Progenitor cell of endocrine pancreas (in vitro differentiated cells): ENCODE measurements at regions not wholly inside any gene's neighbourhood (a gene's known extent, or its start where the extent isn't known, plus 50 kb on each side); places are given as distances from the start of the nearest gene placed in this dataset.
"Not testable (repeated sequence)": the region's sequence is repeated elsewhere in the genome, so short reads cannot be mapped to it uniquely, and the experiment has no call there.

ENCODE experiments used
- DNase-seq: peaks from one replicate; pipeline ENCODE4 v3.0.0; 2021; ENCODE audit warnings: low spot score; ENCODE audit not compliant: unreplicated experiment
- H3K27ac Mint-ChIP-seq: 2 replicates; pipeline ENCODE4 v1.8.0; 2021; ENCODE audit warnings: mild to moderate bottlenecking, moderate library complexity, mixed read lengths
- H3K27me3 Mint-ChIP-seq: 2 replicates; pipeline ENCODE4 v1.8.0; 2021; ENCODE audit warnings: mixed read lengths
- H3K36me3 Mint-ChIP-seq: 2 replicates; pipeline ENCODE4 v1.8.0; 2022; ENCODE audit warnings: mixed read lengths; ENCODE audit not compliant: insufficient read depth
- H3K4me1 Mint-ChIP-seq: 2 replicates; pipeline ENCODE4 v1.8.0; 2021; ENCODE audit warnings: low read depth, mixed read lengths
- H3K4me3 Mint-ChIP-seq: 2 replicates; pipeline ENCODE4 v1.8.0; 2021; ENCODE audit warnings: low read depth, mild to moderate bottlenecking, moderate library complexity, mixed read lengths
- H3K9me3 Mint-ChIP-seq: 2 replicates; pipeline ENCODE4 v1.8.0; 2021; ENCODE audit warnings: low read depth, mixed read lengths
- CTCF ChIP-seq: fragments of 200-600 bp; sonication (generic); IDR thresholded peaks from one replicate; pipeline ENCODE4 v1.5.0; 2021; ENCODE audit warnings: antibody characterized with exemption, mild to moderate bottlenecking; ENCODE audit not compliant: unreplicated experiment

GRCh38 chr1:184840596-184840995 lies 85.9 kb upstream of the EDEM3 start:
- Mint-ChIP-seq H3K4me3 (no peak overlapping the region), H3K27ac (no peak overlapping the region), H3K4me1 (peaks cover 44% of the 10 kb centered on the region), H3K9me3 (peaks cover 3% of the 10 kb centered on the region), H3K27me3 (no peaks in the 10 kb centered on the region), H3K36me3 (peaks cover 6% of the 10 kb centered on the region)
- TF ChIP-seq CTCF: no peak
- no peak for DNase-seq

- Mint-ChIP-seq H3K27ac (peak overlapping the region; percentile 4), H3K27me3 (no peaks in the 10 kb centered on the region), H3K4me3 (no peak overlapping the region), H3K4me1 (peaks cover 39% of the 10 kb centered on the region), H3K36me3 (peaks cover 16% of the 10 kb centered on the region), H3K9me3 (peaks cover 7% of the 10 kb centered on the region)
- no peak for DNase-seq
- no peak for TF ChIP-seq CTCF
Measured at GRCh38 chr1:184838504-184838951, 83.9 kb upstream of the EDEM3 start.

- Mint-ChIP-seq H3K27me3 (no peaks in the 10 kb centered on the region), H3K9me3 (peaks cover 5% of the 10 kb centered on the region), H3K4me1 (peaks cover 32% of the 10 kb centered on the region), H3K36me3 (peaks cover 10% of the 10 kb centered on the region), H3K27ac (peak overlapping the region; percentile 27), H3K4me3 (no peak overlapping the region)
- no peak for TF ChIP-seq CTCF
- DNase-seq: no peak
Measured at GRCh38 chr1:184836934-184837895, 82.6 kb upstream of the EDEM3 start.

- Mint-ChIP-seq H3K27ac (peak overlapping the region; percentile 18), H3K4me3 (no peak overlapping the region), H3K4me1 (peaks cover 32% of the 10 kb centered on the region), H3K36me3 (peaks cover 13% of the 10 kb centered on the region), H3K27me3 (no peaks in the 10 kb centered on the region), H3K9me3 (peaks cover 5% of the 10 kb centered on the region)
- no peak for TF ChIP-seq CTCF
- no peak for DNase-seq
Measured at GRCh38 chr1:184836141-184836540, 81.5 kb upstream of the EDEM3 start.

GRCh38 chr1:184833994-184834393 lies 79.3 kb upstream of the EDEM3 start:
- not testable (repeated sequence) for H3K27ac Mint-ChIP-seq, H3K9me3 Mint-ChIP-seq, H3K27me3 Mint-ChIP-seq, H3K4me3 Mint-ChIP-seq, DNase-seq
- peaks cover 16% of the 10 kb centered on the region for H3K36me3 Mint-ChIP-seq
- peaks cover 32% of the 10 kb centered on the region for H3K4me1 Mint-ChIP-seq

GRCh38 chr1:184832517-184832916 lies 77.9 kb upstream of the EDEM3 start:
- TF ChIP-seq CTCF: no peak
- no peak overlapping the region for H3K27ac Mint-ChIP-seq
- H3K36me3 Mint-ChIP-seq: peaks cover 16% of the 10 kb centered on the region
- H3K4me1 Mint-ChIP-seq: peaks cover 22% of the 10 kb centered on the region
- H3K4me3 Mint-ChIP-seq: no peak overlapping the region
- DNase-seq: no peak
- H3K9me3 Mint-ChIP-seq: peaks cover 5% of the 10 kb centered on the region
- H3K27me3 Mint-ChIP-seq: no peaks in the 10 kb centered on the region

- H3K27ac Mint-ChIP-seq, DNase-seq, H3K4me3 Mint-ChIP-seq, H3K9me3 Mint-ChIP-seq, H3K36me3 Mint-ChIP-seq, H3K27me3 Mint-ChIP-seq: not testable (repeated sequence)
- H3K4me1 Mint-ChIP-seq: peaks cover 11% of the 10 kb centered on the region
Measured at GRCh38 chr1:184829496-184829895, 74.8 kb upstream of the EDEM3 start.
